Endothelial cell of umbilical vein (primary cell): ENCODE measurements at regions not wholly inside any gene's neighbourhood (a gene's known extent, or its start where the extent isn't known, plus 50 kb on each side); places are given as distances from the start of the nearest gene placed in this dataset.

Experiments used
- BruUV-seq: library from RNA; stranded (reverse); fragments of 400-500 nt; replicated peaks from 2 replicates; lab custom pipeline; 2021; lab: Mats Ljungman, UMichigan
- CTCF ChIA-PET: fragments of 300-600, 350-600 bp; sonication (Branson Sonifier 250); formaldehyde crosslinking; loops from one replicate; lab custom pipeline; 2021; ENCODE audit warnings: antibody characterized with exemption, inconsistent platforms; lab: Charles Lee
- POLR2A ChIA-PET: fragments of 300-600, 350-600 bp; sonication (Branson Sonifier 250); formaldehyde crosslinking; loops from one replicate; lab custom pipeline; 2021; ENCODE audit warnings: antibody characterized with exemption, inconsistent platforms; lab: Charles Lee
- DNase-seq: peaks from one replicate; pipeline ENCODE4 v3.0.0-alpha.2; 2011; ENCODE audit warnings: low read depth, low spot score
- FAIRE-seq: peaks from 2 replicates; lab custom pipeline; 2011; peaks lifted over from hg19 to GRCh38; lab: Jason Lieb, UNC
- H2AFZ ChIP-seq: 2 replicates; pipeline ENCODE4 v1.6.0; 2012; ENCODE audit warnings: low read depth, low read length, control low read depth, inconsistent platforms
- H3K27ac ChIP-seq: 2 replicates; pipeline ENCODE4 v1.5.1; 2011; ENCODE audit warnings: low read depth, mild to moderate bottlenecking, control low read depth, low read length, moderate library complexity; ENCODE audit not compliant: insufficient read depth
- H3K27me3 ChIP-seq, 2 experiments: 2 replicates each; pipeline versions ENCODE4 v1.6.0 to v1.6.1; 2011; ENCODE audit warnings: low read length in 2 of 2, mixed read lengths in 1 of 2; ENCODE audit not compliant: control insufficient read depth in 2 of 2, insufficient read depth in 2 of 2
- H3K36me3 ChIP-seq, 2 experiments: 2 replicates in 1 of 2; 3 replicates in 1 of 2; pipeline ENCODE4 v1.5.1; 2011; ENCODE audit warnings: low read length in 2 of 2, mild to moderate bottlenecking in 1 of 2, moderate library complexity in 1 of 2; ENCODE audit not compliant: control insufficient read depth in 2 of 2, insufficient read depth in 2 of 2; ENCODE audit errors: extremely low read depth in 1 of 2
- H3K4me1 ChIP-seq: 3 replicates; pipeline ENCODE4 v1.5.1; 2011; ENCODE audit warnings: mild to moderate bottlenecking, low read length; ENCODE audit not compliant: control insufficient read depth, insufficient read depth; ENCODE audit errors: extremely low read depth
- H3K4me2 ChIP-seq: 2 replicates; pipeline ENCODE4 v1.6.1; 2011; ENCODE audit warnings: low read length, control low read depth, mixed read lengths; ENCODE audit not compliant: insufficient read depth
- H3K4me3 ChIP-seq, 3 experiments: fragments of 200-600 bp in 1 of 3; sonication (generic), shearing (Covaris generic) in 1 of 3; replicated peaks in 1 of 3; 2 replicates each; pipeline ENCODE4 v1.5.1; 2011 to 2016; ENCODE audit warnings: control low read depth in 3 of 3, low read length in 3 of 3, mild to moderate bottlenecking in 2 of 3, inconsistent platforms in 1 of 3, low read depth in 1 of 3, moderate library complexity in 1 of 3; ENCODE audit not compliant: insufficient read depth in 1 of 3
- H3K79me2 ChIP-seq: 2 replicates; pipeline ENCODE4 v1.6.0; 2012; ENCODE audit warnings: low read length, inconsistent platforms; ENCODE audit not compliant: control insufficient read depth, insufficient read depth
- H3K9ac ChIP-seq: replicated peaks from 2 replicates; pipeline ENCODE3; 2011; ENCODE audit warnings: low read length, control low read depth; ENCODE audit not compliant: insufficient read depth; ENCODE audit errors: extremely low read depth
- H3K9me1 ChIP-seq: replicated peaks from 3 replicates; pipeline ENCODE4 v1.6.0; 2011; ENCODE audit warnings: mild to moderate bottlenecking, low read length; ENCODE audit not compliant: control insufficient read depth, insufficient read depth; ENCODE audit errors: extremely low read depth
- H3K9me3 ChIP-seq: replicated peaks from 2 replicates; pipeline ENCODE4 v1.5.1; 2012; ENCODE audit warnings: low read length, inconsistent platforms; ENCODE audit not compliant: control insufficient read depth, insufficient read depth
- H4K20me1 ChIP-seq: replicated peaks from 2 replicates; pipeline ENCODE3; 2011; ENCODE audit warnings: mild to moderate bottlenecking, low read length; ENCODE audit not compliant: control insufficient read depth, insufficient read depth; ENCODE audit errors: extremely low read depth
- EZH2 ChIP-seq: IDR thresholded peaks from 2 replicates; pipeline ENCODE4 v1.6.1; 2012; ENCODE audit warnings: borderline replicate concordance, low read depth, mild to moderate bottlenecking, moderate library complexity, low read length, inconsistent platforms; ENCODE audit not compliant: severe bottlenecking
- FOS ChIP-seq: IDR thresholded peaks from 2 replicates; pipeline ENCODE4 v1.6.1; 2011; ENCODE audit warnings: mild to moderate bottlenecking, low read length, moderate library complexity, borderline replicate concordance; ENCODE audit not compliant: insufficient read depth
- GATA2 ChIP-seq: IDR thresholded peaks from 2 replicates; pipeline ENCODE4 v1.7.0; 2011; ENCODE audit warnings: low read depth, mild to moderate bottlenecking, moderate library complexity, mixed read lengths, low read length; ENCODE audit not compliant: insufficient read length, insufficient read depth
- JUN ChIP-seq: IDR thresholded peaks from 2 replicates; pipeline ENCODE4 v1.6.1; 2011; ENCODE audit warnings: borderline replicate concordance, low read depth; ENCODE audit not compliant: insufficient read length, insufficient read depth
- MAX ChIP-seq: IDR thresholded peaks from 2 replicates; pipeline ENCODE4 v1.6.1; 2011; ENCODE audit not compliant: insufficient read depth, insufficient read length
- MYC ChIP-seq: IDR thresholded peaks from one replicate; pipeline ENCODE4 v1.6.1; 2011; ENCODE audit warnings: mild to moderate bottlenecking, low read depth, low read length
- POLR2A ChIP-seq: IDR thresholded peaks from 2 replicates; pipeline ENCODE4 v1.6.1; 2012; ENCODE audit warnings: low read depth, mild to moderate bottlenecking, control low read depth, low read length
- POLR2AphosphoS5 ChIP-seq: IDR thresholded peaks from 2 replicates; pipeline ENCODE4 v1.6.1; 2012; ENCODE audit warnings: low read depth, mild to moderate bottlenecking, control low read depth, low read length, moderate library complexity; ENCODE audit not compliant: insufficient read depth
- dilution Hi-C: fragments of 300-500 bp; cut with MboI; formaldehyde crosslinking; loops from one replicate; pipeline ENCODE4 v1.15.0; 2019; ENCODE audit warnings: low sequenced_read_pairs; ENCODE audit not compliant: extremely low pct_ligation_motif_present
- intact Hi-C: fragments of 100-400 bp; cut with micrococcal nuclease; formaldehyde crosslinking; loops from one replicate; pipeline ENCODE4 v1.10.0; 2022
- TF ChIP-seq, protein P1 (sequence below), 2 donors: IDR thresholded peaks; 1 replicate in 1 of 2; 2 replicates in 1 of 2; pipeline ENCODE4 v1.5.1; 2011; ENCODE audit warnings: low read length in 2 of 2, mild to moderate bottlenecking in 2 of 2, moderate library complexity in 2 of 2, control low read depth in 1 of 2, inconsistent platforms in 1 of 2, low read depth in 1 of 2; ENCODE audit not compliant: insufficient read depth in 1 of 2; ENCODE audit errors: extremely low read depth in 1 of 2

GRCh38 chr1:57796616-57797015, 372.8 kb upstream of the DAB1 start:
- BruUV-seq: no TSS peak
- FAIRE-seq: no peak

More at GRCh38 chr1:57796616-57797015, 372.8 kb upstream of the DAB1 start:
- Histone ChIP-seq H3K79me2 (no peaks in the 10 kb centered on the region), H3K4me2 (no peak overlapping the region), H3K9ac (no peak overlapping the region), H3K4me1 (no peaks in the 10 kb centered on the region), H3K4me3 (no peak overlapping the region), H3K27ac (no peak overlapping the region), H3K27me3 (no peaks in the 10 kb centered on the region), H4K20me1 (no peaks in the 10 kb centered on the region), H3K9me3 (peaks cover 3% of the 10 kb centered on the region), H2AFZ (no peak overlapping the region), H3K9me1 (no peaks in the 10 kb centered on the region), H3K36me3 (no peaks in the 10 kb centered on the region)
- intact Hi-C loops: no loop called here
- POLR2A ChIA-PET: no interaction called here
- no peak for DNase-seq
- CTCF ChIA-PET: no interaction called here
- no peak for TF ChIP-seq JUN
- TF ChIP-seq, protein P1, sequence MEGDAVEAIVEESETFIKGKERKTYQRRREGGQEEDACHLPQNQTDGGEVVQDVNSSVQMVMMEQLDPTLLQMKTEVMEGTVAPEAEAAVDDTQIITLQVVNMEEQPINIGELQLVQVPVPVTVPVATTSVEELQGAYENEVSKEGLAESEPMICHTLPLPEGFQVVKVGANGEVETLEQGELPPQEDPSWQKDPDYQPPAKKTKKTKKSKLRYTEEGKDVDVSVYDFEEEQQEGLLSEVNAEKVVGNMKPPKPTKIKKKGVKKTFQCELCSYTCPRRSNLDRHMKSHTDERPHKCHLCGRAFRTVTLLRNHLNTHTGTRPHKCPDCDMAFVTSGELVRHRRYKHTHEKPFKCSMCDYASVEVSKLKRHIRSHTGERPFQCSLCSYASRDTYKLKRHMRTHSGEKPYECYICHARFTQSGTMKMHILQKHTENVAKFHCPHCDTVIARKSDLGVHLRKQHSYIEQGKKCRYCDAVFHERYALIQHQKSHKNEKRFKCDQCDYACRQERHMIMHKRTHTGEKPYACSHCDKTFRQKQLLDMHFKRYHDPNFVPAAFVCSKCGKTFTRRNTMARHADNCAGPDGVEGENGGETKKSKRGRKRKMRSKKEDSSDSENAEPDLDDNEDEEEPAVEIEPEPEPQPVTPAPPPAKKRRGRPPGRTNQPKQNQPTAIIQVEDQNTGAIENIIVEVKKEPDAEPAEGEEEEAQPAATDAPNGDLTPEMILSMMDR (IDR thresholded peaks at IDR 0.05; ENCODE audit: extremely low read depth in 1 of 2, insufficient read depth in 1 of 2, low read depth in 1 of 2, low read length in 2 of 2): no peak
- no peak for TF ChIP-seq POLR2AphosphoS5
- TF ChIP-seq MYC: no peak
- no peak for TF ChIP-seq MAX
- no peak for TF ChIP-seq EZH2
- no peak for TF ChIP-seq GATA2
- no peak for TF ChIP-seq POLR2A
- no peak for TF ChIP-seq FOS
- dilution Hi-C loops: no loop called here
